Mesenchymal stem cell (in vitro differentiated cells and primary cell): ENCODE measurements at regions not wholly inside any gene's neighbourhood (a gene's known extent, or its start where the extent isn't known, plus 50 kb on each side); places are given as distances from the start of the nearest gene placed in this dataset.

Experiments used
- DNase-seq: peaks from one replicate; pipeline ENCODE4 v3.0.0-alpha.2; 2013
- H2AFZ ChIP-seq: one replicate; pipeline ENCODE4 v1.6.1; 2013; ENCODE audit warnings: low read depth, mild to moderate bottlenecking, control low read depth, inconsistent platforms, low read length, moderate library complexity
- H2AK5ac ChIP-seq: 2 replicates; pipeline ENCODE4 v1.6.1; 2013; ENCODE audit warnings: low read length, moderate library complexity, mild to moderate bottlenecking, inconsistent platforms; ENCODE audit not compliant: severe bottlenecking
- H2BK120ac ChIP-seq: one replicate; pipeline ENCODE4 v1.6.1; 2013; ENCODE audit warnings: low read depth, mild to moderate bottlenecking, inconsistent platforms, low read length, moderate library complexity
- H2BK12ac ChIP-seq, 2 experiments: one replicate each; pipeline ENCODE4 v1.6.1; 2013; ENCODE audit warnings: inconsistent platforms in 2 of 2, low read length in 2 of 2, mild to moderate bottlenecking in 2 of 2, moderate library complexity in 2 of 2, control low read depth in 1 of 2
- H2BK15ac ChIP-seq: one replicate; pipeline ENCODE4 v1.6.1; 2013; ENCODE audit warnings: mild to moderate bottlenecking, low read depth, inconsistent platforms; ENCODE audit not compliant: poor library complexity, severe bottlenecking
- H2BK5ac ChIP-seq: 2 replicates; pipeline ENCODE4 v1.6.1; 2013; ENCODE audit warnings: low read depth, mild to moderate bottlenecking, low read length, control low read depth, inconsistent platforms; ENCODE audit not compliant: poor library complexity, severe bottlenecking
- H3K14ac ChIP-seq, 2 experiments: one replicate each; pipeline ENCODE4 v1.6.1; 2013; ENCODE audit warnings: inconsistent platforms in 2 of 2, low read length in 2 of 2, control low read depth in 1 of 2, mild to moderate bottlenecking in 1 of 2, moderate library complexity in 1 of 2
- H3K18ac ChIP-seq, 2 experiments: one replicate each; pipeline ENCODE4 v1.6.1; 2013; ENCODE audit warnings: inconsistent platforms in 2 of 2, low read length in 2 of 2, control low read depth in 1 of 2, low read depth in 1 of 2, mild to moderate bottlenecking in 1 of 2
- H3K23ac ChIP-seq, 2 experiments: one replicate each; pipeline ENCODE4 v1.6.1; 2013; ENCODE audit warnings: inconsistent platforms in 2 of 2, low read length in 2 of 2, mild to moderate bottlenecking in 2 of 2, moderate library complexity in 2 of 2, control low read depth in 1 of 2
- H3K27ac ChIP-seq: 2 replicates; pipeline ENCODE4 v1.5.1; 2013; ENCODE audit warnings: mild to moderate bottlenecking, moderate library complexity, low read length, control low read depth, inconsistent platforms; ENCODE audit not compliant: poor library complexity, severe bottlenecking
- H3K27me3 ChIP-seq, 2 experiments: 2 replicates each; pipeline versions ENCODE4 v1.6.1 to v1.7.0; 2013; ENCODE audit warnings: low read length in 2 of 2, mild to moderate bottlenecking in 2 of 2, moderate library complexity in 2 of 2, control low read depth in 1 of 2, inconsistent platforms in 1 of 2; ENCODE audit not compliant: control insufficient read depth in 1 of 2, insufficient read depth in 1 of 2
- H3K36me3 ChIP-seq, 2 experiments: 2 replicates each; pipeline versions ENCODE4 v1.6.1 to v1.7.0; 2013; ENCODE audit warnings: low read length in 2 of 2, control low read depth in 1 of 2, inconsistent platforms in 1 of 2, low read depth in 1 of 2, mild to moderate bottlenecking in 1 of 2; ENCODE audit not compliant: insufficient read depth in 2 of 2, control insufficient read depth in 1 of 2
- H3K4ac ChIP-seq, 2 experiments: one replicate each; pipeline ENCODE4 v1.6.1; 2013; ENCODE audit warnings: inconsistent platforms in 2 of 2, low read length in 2 of 2, mild to moderate bottlenecking in 2 of 2, moderate library complexity in 2 of 2, control low read depth in 1 of 2, low read depth in 1 of 2
- H3K4me1 ChIP-seq: 2 replicates; pipeline ENCODE4 v1.6.1; 2013; ENCODE audit warnings: low read depth, low read length, control low read depth; ENCODE audit not compliant: control insufficient read depth, insufficient read depth
- H3K4me2 ChIP-seq: 2 replicates; pipeline ENCODE4 v1.6.1; 2013; ENCODE audit warnings: low read length, mild to moderate bottlenecking, inconsistent platforms; ENCODE audit not compliant: poor library complexity, severe bottlenecking
- H3K4me3 ChIP-seq, 2 experiments: 2 replicates each; pipeline versions ENCODE4 v1.5.1 to v1.7.0; 2013; ENCODE audit warnings: low read length in 2 of 2, mild to moderate bottlenecking in 2 of 2, control low read depth in 1 of 2, low read depth in 1 of 2; ENCODE audit not compliant: insufficient read depth in 1 of 2
- H3K79me1 ChIP-seq: replicated peaks from 2 replicates; pipeline ENCODE4 v1.6.1; 2013; ENCODE audit warnings: mild to moderate bottlenecking, control low read depth, low read length, inconsistent platforms; ENCODE audit not compliant: poor library complexity, severe bottlenecking
- H3K9ac ChIP-seq: 2 replicates; pipeline ENCODE4 v1.7.0; 2013; ENCODE audit warnings: mild to moderate bottlenecking, low read length, moderate library complexity
- H3K9me3 ChIP-seq: 2 replicates; pipeline ENCODE4 v1.7.0; 2013; ENCODE audit warnings: mild to moderate bottlenecking, low read length; ENCODE audit not compliant: control insufficient read depth
- H4K8ac ChIP-seq: one replicate; pipeline ENCODE4 v1.6.1; 2013; ENCODE audit warnings: inconsistent platforms, mild to moderate bottlenecking, low read length, moderate library complexity
- H4K91ac ChIP-seq: one replicate; pipeline ENCODE4 v1.6.1; 2013; ENCODE audit warnings: mild to moderate bottlenecking, low read length, inconsistent platforms
- WGBS: methylation state at CpG from one replicate; pipeline ENCODE4 v1.1.7; 2013; ENCODE audit warnings: mixed read lengths; 5-methylcytosine and 5-hydroxymethylcytosine counted together

GRCh38 chr3:188102861-188103547, 51.0 kb upstream of the LPP start:
- no peak overlapping the region for H3K4me3 ChIP-seq
- no peak overlapping the region for H3K14ac ChIP-seq
- no peak overlapping the region for H3K18ac ChIP-seq
- H3K4me2 ChIP-seq: no peak overlapping the region
- H3K9me3 ChIP-seq: peaks cover 5% of the 10 kb centered on the region
- no peak overlapping the region for H4K91ac ChIP-seq
- no peak overlapping the region for H3K23ac ChIP-seq
- no peak overlapping the region for H3K27ac ChIP-seq
- WGBS: 100% methylated on average over 4 of the region's 6 CpGs
- no peak overlapping the region for H3K9ac ChIP-seq
- no peak overlapping the region for H2BK120ac ChIP-seq
- no peak overlapping the region for H4K8ac ChIP-seq
- H3K79me1 ChIP-seq: no peaks in the 10 kb centered on the region
- H3K36me3 ChIP-seq: no peaks in the 10 kb centered on the region
- H2BK12ac ChIP-seq: no peak overlapping the region
- no peak overlapping the region for H2AFZ ChIP-seq
- DNase-seq: no peak
- no peaks in the 10 kb centered on the region for H3K27me3 ChIP-seq
- H2BK5ac ChIP-seq: no peak overlapping the region
- H2BK15ac ChIP-seq: no peak overlapping the region
- no peaks in the 10 kb centered on the region for H3K4me1 ChIP-seq
- H3K4ac ChIP-seq: no peak overlapping the region
- H2AK5ac ChIP-seq: no peak overlapping the region

GRCh38 chr3:188104050-188104449, 49.9 kb upstream of the LPP start:
- Histone ChIP-seq H3K4me2 (no peak overlapping the region), H3K27me3 (no peaks in the 10 kb centered on the region), H3K4me1 (no peaks in the 10 kb centered on the region), H3K4me3 (no peak overlapping the region), H3K27ac (no peak overlapping the region), H2BK120ac (no peak overlapping the region), H4K8ac (no peak overlapping the region), H2BK5ac (no peak overlapping the region), H2AK5ac (no peak overlapping the region), H3K14ac (no peak overlapping the region), H2BK12ac (no peak overlapping the region), H3K18ac (no peak overlapping the region), H3K9ac (no peak overlapping the region), H3K79me1 (no peaks in the 10 kb centered on the region), H3K23ac (no peak overlapping the region), H3K4ac (no peak overlapping the region), H3K36me3 (no peaks in the 10 kb centered on the region), H2AFZ (no peak overlapping the region), H3K9me3 (peaks cover 5% of the 10 kb centered on the region), H2BK15ac (no peak overlapping the region), H4K91ac (no peak overlapping the region)
- DNase-seq: no peak
- WGBS: 79% methylated on average over 1 of the region's 5 CpGs
